ENCODE measurements at regions not wholly inside any gene's neighbourhood (a gene's known extent, or its start where the extent isn't known, plus 50 kb on each side); places are given as distances from the start of the nearest gene placed in this dataset.
A peak's percentile ranks its signal among the peaks of the same experiment; 100 is the strongest.

- no peak for DNase-seq
These were observed 155.9 kb downstream of the ERCC6L2 start for GRCh38 chr9:96031366-96031824.

- no peak for DNase-seq
These were observed 154.4 kb downstream of the ERCC6L2 start for GRCh38 chr9:96029722-96030530.

DNA sequence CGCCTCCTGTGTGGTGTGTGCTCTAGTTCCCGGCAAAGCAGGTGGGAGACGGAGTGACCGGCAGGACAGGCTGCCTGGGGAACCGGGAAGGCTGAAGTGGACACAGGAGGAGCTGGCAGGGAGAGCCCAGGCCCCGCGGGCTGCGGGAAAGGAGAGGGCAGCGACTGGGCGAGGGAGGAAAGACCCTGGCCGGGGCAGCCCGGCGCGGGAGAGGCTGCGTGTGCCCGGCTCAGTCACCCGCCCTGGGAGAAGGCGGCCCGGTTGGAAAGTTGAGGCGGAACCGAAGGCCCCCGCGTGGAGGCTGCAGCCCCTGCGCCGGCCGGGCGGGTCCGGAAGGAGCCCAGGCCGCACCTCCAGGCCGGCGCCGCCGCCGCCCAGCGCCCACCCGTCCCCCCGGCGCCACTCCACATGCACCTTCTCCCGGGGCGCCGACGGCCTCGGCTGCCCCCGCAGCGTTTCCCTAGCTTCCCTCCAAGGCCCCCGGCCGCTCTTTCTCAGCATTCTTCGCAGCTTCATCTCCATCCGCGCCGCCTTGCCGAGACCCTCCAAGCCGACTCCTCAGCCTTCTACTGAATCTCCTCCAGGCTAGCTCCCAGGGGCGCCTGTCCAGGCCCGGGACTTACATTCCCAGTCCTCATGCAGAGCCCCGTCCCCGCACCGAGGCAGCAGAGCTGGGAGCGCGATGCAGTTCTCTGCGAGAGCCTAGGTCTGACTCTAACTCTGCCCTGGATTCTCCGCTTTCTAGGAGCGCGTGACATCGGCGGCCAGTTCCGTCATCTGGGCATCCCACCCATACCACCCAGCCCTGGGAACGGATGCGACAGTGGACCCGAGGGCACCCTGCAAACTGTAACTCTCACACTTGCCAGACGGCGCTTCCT, 152.0 kb downstream of the ERCC6L2 start:
- DNase-seq, result no peak

DNA sequence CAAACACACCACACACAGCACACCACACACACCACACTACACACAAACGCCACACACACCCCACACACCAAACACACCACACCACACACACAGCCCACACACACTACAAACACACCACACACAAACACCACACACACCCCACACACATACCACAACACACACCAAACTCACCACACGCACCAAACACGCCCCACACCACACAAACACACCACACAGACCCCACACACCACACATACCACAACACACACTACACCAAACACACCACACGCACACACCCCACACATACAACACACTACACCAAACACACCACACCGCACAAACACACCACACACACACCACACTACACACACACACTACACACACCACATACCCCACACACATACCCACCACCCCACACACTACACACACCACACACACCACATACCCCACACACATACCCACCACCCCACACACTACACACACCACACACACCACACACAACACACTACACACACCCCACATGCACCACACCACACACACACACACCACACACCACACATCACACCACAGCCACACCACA, 151.2 kb downstream of the ERCC6L2 start:
- no peak for DNase-seq

- DNase-seq, result no peak
These were observed 150.6 kb downstream of the ERCC6L2 start for GRCh38 chr9:96025995-96026602.

DNA sequence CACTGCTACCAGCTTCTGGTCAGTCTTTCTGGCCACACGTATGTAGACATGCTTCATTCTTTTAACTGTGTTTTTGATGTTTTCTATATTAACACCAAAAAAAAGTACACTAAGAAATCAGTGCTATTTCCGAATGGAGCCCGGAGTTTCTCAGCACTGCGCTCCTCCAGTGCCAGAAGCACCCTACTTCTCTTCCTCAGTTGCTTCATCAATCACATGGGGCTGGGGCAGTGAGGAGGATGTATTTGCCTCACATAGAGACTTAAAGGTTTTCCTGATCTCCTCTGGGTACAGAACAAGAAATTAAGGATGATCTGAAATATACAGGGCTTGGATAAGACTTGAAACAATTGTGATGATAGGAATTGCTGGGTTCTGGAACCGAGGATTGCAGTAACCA, 148.0 kb downstream of the ERCC6L2 start:
- no peak for DNase-seq

DNA sequence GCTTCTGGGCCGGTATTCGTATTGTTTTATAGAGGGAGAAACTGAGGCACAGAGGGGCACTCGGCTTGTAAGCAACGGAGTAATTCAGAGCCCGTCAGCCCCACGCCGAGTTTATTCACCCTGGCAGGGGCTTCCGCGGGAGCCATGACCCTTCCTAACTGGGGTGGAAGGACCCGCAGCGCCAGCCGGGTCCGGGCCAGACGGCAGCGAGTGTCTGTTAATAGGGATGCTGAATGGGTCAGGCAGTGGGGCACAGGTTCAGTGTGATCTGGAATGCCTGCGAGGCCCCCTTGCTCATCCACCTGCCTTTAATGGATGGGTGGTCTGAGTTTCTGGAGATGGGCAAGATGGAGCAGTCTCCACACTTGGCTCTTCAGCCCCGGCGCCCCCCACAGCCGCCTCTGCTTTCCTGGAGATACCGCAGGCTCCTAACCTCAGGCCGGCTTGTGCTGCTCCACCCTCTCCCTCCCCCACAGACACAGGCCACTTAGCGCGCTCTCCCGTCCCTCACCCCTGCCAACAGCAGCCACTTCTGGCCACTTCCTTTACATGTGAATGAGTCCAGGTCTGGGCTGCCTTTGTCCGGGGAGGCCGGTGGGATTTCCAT, 147.1 kb downstream of the ERCC6L2 start:
- no peak for DNase-seq

GRCh38 chr9:96021551-96022444, 146.3 kb downstream of the ERCC6L2 start:
- DNase-seq, result no peak

DNA sequence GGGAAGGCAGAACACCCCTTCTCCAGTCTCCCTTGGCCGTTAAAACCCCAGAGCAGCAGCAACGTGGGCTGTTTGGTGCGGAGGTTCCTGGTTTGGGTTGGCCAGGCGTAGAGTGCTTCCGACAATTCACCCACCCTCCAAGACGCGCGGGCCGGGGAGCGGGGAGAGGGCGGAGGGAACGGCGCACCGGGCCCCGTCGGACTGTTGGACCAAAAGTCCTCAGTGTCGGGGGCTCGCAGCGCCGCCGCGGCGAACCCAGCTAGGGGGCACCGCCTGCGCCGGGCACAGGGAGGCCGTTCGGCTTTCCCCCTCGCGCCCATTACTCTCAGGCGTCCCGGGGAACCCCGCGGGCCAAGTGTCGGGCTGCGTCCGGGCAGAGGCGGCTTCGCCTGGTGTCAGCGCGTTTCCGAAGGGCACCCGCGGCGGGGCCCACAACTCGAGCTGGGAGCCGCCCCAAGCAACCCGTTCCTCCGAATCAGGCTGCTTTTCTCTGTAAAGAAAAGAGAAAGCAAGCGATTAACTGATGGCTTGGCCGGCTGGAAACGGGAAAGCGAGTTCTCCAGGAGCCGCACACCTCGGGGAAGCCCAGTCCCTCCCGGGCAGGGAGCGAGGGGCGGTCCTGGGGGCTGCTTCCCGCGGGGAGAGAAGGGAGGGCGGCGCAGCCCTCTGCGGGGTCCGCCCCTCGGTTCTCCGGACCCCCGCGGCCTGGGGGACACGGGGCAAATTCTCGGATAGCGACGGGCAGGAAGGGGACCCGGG, 145.5 kb downstream of the ERCC6L2 start:
- DNase-seq, result peak; percentile 44

DNA sequence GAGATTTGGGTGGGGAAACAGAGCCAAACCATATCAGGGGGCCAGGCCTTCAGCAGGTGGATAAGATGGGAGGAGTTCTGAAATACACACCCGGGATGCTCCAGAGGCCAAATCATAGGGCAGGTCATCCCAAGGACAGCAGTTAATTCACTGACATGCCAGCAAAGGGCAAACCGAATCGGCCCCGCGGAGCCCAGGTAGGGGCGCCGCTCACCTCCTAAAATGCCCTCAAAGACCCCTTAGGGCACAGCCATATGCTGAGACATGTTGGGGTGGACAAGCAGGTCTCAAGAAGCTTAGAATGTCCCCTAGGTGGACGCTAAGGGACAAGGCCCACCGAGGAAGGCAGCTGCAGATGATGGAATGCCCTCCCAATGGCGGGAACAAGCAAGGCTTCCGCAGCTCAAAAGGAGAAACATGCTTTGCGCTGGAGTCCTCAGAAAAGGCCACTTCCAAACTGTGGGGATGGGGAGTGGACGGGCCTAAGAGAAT, 144.9 kb downstream of the ERCC6L2 start:
- DNase-seq, result no peak
